GM19025 (cell line): ENCODE measurements at regions not wholly inside any gene's neighbourhood (a gene's known extent, or its start where the extent isn't known, plus 50 kb on each side); places are given as distances from the start of the nearest gene placed in this dataset.

Experiments used
- ATAC-seq: cut with Tn5 transposase; IDR thresholded peaks from one replicate; pipeline ENCODE4 v1.9.1; 2021; ENCODE audit warnings: mild to moderate bottlenecking, low read depth, moderate library complexity; ENCODE audit not compliant: unreplicated experiment

GRCh38 chr4:14868426-14869395, 133.6 kb upstream of the CPEB2 start:
- peak; percentile 34 for ATAC-seq

GRCh38 chr4:14871676-14872430, 130.4 kb upstream of the CPEB2 start:
- no peak for ATAC-seq

- ATAC-seq: peak; percentile 86
Observed at GRCh38 chr4:14874990-14875389, 127.3 kb upstream of the CPEB2 start.

GRCh38 chr4:14877246-14878225, 124.7 kb upstream of the CPEB2 start:
- ATAC-seq: no peak

GRCh38 chr4:14878681-14879080, 123.6 kb upstream of the CPEB2 start:
- ATAC-seq: no peak

GRCh38 chr4:14879683-14880082, 122.6 kb upstream of the CPEB2 start:
- no peak for ATAC-seq

GRCh38 chr4:14880805-14881204, 121.5 kb upstream of the CPEB2 start:
- ATAC-seq: no peak

- ATAC-seq: no peak
Observed at GRCh38 chr4:14883166-14883565, 119.1 kb upstream of the CPEB2 start.

GRCh38 chr4:14883661-14884060, 118.6 kb upstream of the CPEB2 start:
- ATAC-seq: no peak

GRCh38 chr4:14887842-14888433, 114.3 kb upstream of the CPEB2 start:
- ATAC-seq: no peak

- no peak for ATAC-seq
Observed at GRCh38 chr4:14888790-14889572, 113.3 kb upstream of the CPEB2 start.

GRCh38 chr4:14892563-14892962, 109.7 kb upstream of the CPEB2 start:
- no peak for ATAC-seq

- ATAC-seq: no peak
Observed at GRCh38 chr4:14893713-14894112, 108.6 kb upstream of the CPEB2 start.

- ATAC-seq: no peak
Observed at GRCh38 chr4:14894392-14895292, 107.6 kb upstream of the CPEB2 start.

- no peak for ATAC-seq
Observed at GRCh38 chr4:14896656-14897175, 105.6 kb upstream of the CPEB2 start.

- ATAC-seq: no peak
Observed at GRCh38 chr4:14897217-14897616, 105.1 kb upstream of the CPEB2 start.

GRCh38 chr4:14898989-14899388, 103.3 kb upstream of the CPEB2 start:
- no peak for ATAC-seq

- no peak for ATAC-seq
Observed at GRCh38 chr4:14902342-14902741, 99.9 kb upstream of the CPEB2 start.
